ENCODE measurements at regions not wholly inside any gene's neighbourhood (a gene's known extent, or its start where the extent isn't known, plus 50 kb on each side); places are given as distances from the start of the nearest gene placed in this dataset.

- H3K4me3 ChIP-seq (ENCODE audit: low read depth, low read length), result no peak overlapping the region
- no peak for TF ChIP-seq CTCF (IDR thresholded peaks at IDR 0.05; ENCODE audit: low read depth, low read length)
Measured at GRCh38 chr3:177479630-177480029, 282.3 kb upstream of the TBL1XR1 start.

GRCh38 chr3:177481329-177481728, 284.0 kb upstream of the TBL1XR1 start:
- H3K4me3 ChIP-seq (ENCODE audit: low read depth, low read length), result no peak overlapping the region
- no peak for TF ChIP-seq CTCF (IDR thresholded peaks at IDR 0.05; ENCODE audit: low read depth, low read length)

- H3K4me3 ChIP-seq (ENCODE audit: low read depth, low read length), result no peak overlapping the region
- no peak for TF ChIP-seq CTCF (IDR thresholded peaks at IDR 0.05; ENCODE audit: low read depth, low read length)
Measured at GRCh38 chr3:177482048-177482691, 284.9 kb upstream of the TBL1XR1 start.

- H3K4me3 ChIP-seq (ENCODE audit: low read depth, low read length), result no peak overlapping the region
- no peak for TF ChIP-seq CTCF (IDR thresholded peaks at IDR 0.05; ENCODE audit: low read depth, low read length)
Measured at GRCh38 chr3:177483182-177483967, 286.1 kb upstream of the TBL1XR1 start.

GRCh38 chr3:177484206-177484605, 286.9 kb upstream of the TBL1XR1 start:
- TF ChIP-seq CTCF (IDR thresholded peaks at IDR 0.05; ENCODE audit: low read depth, low read length), result no peak
- H3K4me3 ChIP-seq (ENCODE audit: low read depth, low read length), result no peak overlapping the region

- H3K4me3 ChIP-seq (ENCODE audit: low read depth, low read length), result no peak overlapping the region
- TF ChIP-seq CTCF (IDR thresholded peaks at IDR 0.05; ENCODE audit: low read depth, low read length), result no peak
Measured at GRCh38 chr3:177484926-177485325, 287.6 kb upstream of the TBL1XR1 start.

GRCh38 chr3:177487635-177488186, 290.4 kb upstream of the TBL1XR1 start:
- no peak for TF ChIP-seq CTCF (IDR thresholded peaks at IDR 0.05; ENCODE audit: low read depth, low read length)
- H3K4me3 ChIP-seq (ENCODE audit: low read depth, low read length), result no peak overlapping the region

All from WI38 (cell line).